ENCODE measurements at regions not wholly inside any gene's neighbourhood (a gene's known extent, or its start where the extent isn't known, plus 50 kb on each side); places are given as distances from the start of the nearest gene placed in this dataset.

- TF ChIP-seq, protein P1, sequence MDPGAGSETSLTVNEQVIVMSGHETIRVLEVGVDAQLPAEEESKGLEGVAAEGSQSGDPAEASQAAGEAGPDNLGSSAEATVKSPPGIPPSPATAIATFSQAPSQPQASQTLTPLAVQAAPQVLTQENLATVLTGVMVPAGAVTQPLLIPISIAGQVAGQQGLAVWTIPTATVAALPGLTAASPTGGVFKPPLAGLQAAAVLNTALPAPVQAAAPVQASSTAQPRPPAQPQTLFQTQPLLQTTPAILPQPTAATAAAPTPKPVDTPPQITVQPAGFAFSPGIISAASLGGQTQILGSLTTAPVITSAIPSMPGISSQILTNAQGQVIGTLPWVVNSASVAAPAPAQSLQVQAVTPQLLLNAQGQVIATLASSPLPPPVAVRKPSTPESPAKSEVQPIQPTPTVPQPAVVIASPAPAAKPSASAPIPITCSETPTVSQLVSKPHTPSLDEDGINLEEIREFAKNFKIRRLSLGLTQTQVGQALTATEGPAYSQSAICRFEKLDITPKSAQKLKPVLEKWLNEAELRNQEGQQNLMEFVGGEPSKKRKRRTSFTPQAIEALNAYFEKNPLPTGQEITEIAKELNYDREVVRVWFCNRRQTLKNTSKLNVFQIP (CRISPR knock-in tag; IDR thresholded peaks at IDR 0.05; ENCODE audit: borderline replicate concordance, low read depth) = no peak
- TF ChIP-seq PPARA (CRISPR knock-in tag; IDR thresholded peaks at IDR 0.05; ENCODE audit: borderline replicate concordance) = no peak
Measured at GRCh38 chr2:368386-368785, 80.5 kb upstream of the ALKAL2 start (continued).

GRCh38 chr2:367246-367645 lies 79.4 kb upstream of the ALKAL2 start:
- no peak for ATAC-seq
- TF ChIP-seq ZFP30 (CRISPR knock-in tag; IDR thresholded peaks at IDR 0.05) (no peak), ZNF8 (CRISPR knock-in tag; IDR thresholded peaks at IDR 0.05) (no peak), GLIS3 (CRISPR knock-in tag; IDR thresholded peaks at IDR 0.05) (no peak), TOX (CRISPR knock-in tag; IDR thresholded peaks at IDR 0.05; ENCODE audit: borderline replicate concordance) (no peak), PATZ1 (CRISPR knock-in tag; IDR thresholded peaks at IDR 0.05; ENCODE audit: borderline replicate concordance) (no peak), CSDC2 (CRISPR knock-in tag; IDR thresholded peaks at IDR 0.05) (no peak), PPARA (CRISPR knock-in tag; IDR thresholded peaks at IDR 0.05; ENCODE audit: borderline replicate concordance) (no peak), ARNTL (CRISPR knock-in tag; IDR thresholded peaks at IDR 0.05; ENCODE audit: borderline replicate concordance, low read depth) (no peak), ZNF70 (CRISPR knock-in tag; IDR thresholded peaks at IDR 0.05) (no peak), CREB5 (CRISPR knock-in tag; IDR thresholded peaks at IDR 0.05; ENCODE audit: low read depth) (no peak), ESRRG (CRISPR knock-in tag; IDR thresholded peaks at IDR 0.05) (no peak), ZC3H10 (CRISPR knock-in tag; IDR thresholded peaks at IDR 0.05) (no peak), TCF4 (CRISPR knock-in tag; IDR thresholded peaks at IDR 0.05; ENCODE audit: borderline replicate concordance) (no peak)
- TF ChIP-seq, protein P2, sequence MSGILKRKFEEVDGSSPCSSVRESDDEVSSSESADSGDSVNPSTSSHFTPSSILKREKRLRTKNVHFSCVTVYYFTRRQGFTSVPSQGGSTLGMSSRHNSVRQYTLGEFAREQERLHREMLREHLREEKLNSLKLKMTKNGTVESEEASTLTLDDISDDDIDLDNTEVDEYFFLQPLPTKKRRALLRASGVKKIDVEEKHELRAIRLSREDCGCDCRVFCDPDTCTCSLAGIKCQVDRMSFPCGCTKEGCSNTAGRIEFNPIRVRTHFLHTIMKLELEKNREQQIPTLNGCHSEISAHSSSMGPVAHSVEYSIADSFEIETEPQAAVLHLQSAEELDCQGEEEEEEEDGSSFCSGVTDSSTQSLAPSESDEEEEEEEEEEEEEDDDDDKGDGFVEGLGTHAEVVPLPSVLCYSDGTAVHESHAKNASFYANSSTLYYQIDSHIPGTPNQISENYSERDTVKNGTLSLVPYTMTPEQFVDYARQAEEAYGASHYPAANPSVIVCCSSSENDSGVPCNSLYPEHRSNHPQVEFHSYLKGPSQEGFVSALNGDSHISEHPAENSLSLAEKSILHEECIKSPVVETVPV (CRISPR knock-in tag; IDR thresholded peaks at IDR 0.05) = no peak
- TF ChIP-seq, protein P1 (CRISPR knock-in tag; IDR thresholded peaks at IDR 0.05; ENCODE audit: borderline replicate concordance, low read depth) = no peak

GRCh38 chr2:366706-367105 lies 78.8 kb upstream of the ALKAL2 start:
- TF ChIP-seq ARNTL (CRISPR knock-in tag; IDR thresholded peaks at IDR 0.05; ENCODE audit: borderline replicate concordance, low read depth) (no peak), ZFP30 (CRISPR knock-in tag; IDR thresholded peaks at IDR 0.05) (no peak), ZNF70 (CRISPR knock-in tag; IDR thresholded peaks at IDR 0.05) (no peak), ZC3H10 (CRISPR knock-in tag; IDR thresholded peaks at IDR 0.05) (no peak), CREB5 (CRISPR knock-in tag; IDR thresholded peaks at IDR 0.05; ENCODE audit: low read depth) (no peak), ZNF565 (CRISPR knock-in tag; conservative IDR thresholded peaks at IDR 0.05; ENCODE audit: low read depth) (no peak), ZNF8 (CRISPR knock-in tag; IDR thresholded peaks at IDR 0.05) (no peak), PPARA (CRISPR knock-in tag; IDR thresholded peaks at IDR 0.05; ENCODE audit: borderline replicate concordance) (no peak)
- TF ChIP-seq, protein P3, sequence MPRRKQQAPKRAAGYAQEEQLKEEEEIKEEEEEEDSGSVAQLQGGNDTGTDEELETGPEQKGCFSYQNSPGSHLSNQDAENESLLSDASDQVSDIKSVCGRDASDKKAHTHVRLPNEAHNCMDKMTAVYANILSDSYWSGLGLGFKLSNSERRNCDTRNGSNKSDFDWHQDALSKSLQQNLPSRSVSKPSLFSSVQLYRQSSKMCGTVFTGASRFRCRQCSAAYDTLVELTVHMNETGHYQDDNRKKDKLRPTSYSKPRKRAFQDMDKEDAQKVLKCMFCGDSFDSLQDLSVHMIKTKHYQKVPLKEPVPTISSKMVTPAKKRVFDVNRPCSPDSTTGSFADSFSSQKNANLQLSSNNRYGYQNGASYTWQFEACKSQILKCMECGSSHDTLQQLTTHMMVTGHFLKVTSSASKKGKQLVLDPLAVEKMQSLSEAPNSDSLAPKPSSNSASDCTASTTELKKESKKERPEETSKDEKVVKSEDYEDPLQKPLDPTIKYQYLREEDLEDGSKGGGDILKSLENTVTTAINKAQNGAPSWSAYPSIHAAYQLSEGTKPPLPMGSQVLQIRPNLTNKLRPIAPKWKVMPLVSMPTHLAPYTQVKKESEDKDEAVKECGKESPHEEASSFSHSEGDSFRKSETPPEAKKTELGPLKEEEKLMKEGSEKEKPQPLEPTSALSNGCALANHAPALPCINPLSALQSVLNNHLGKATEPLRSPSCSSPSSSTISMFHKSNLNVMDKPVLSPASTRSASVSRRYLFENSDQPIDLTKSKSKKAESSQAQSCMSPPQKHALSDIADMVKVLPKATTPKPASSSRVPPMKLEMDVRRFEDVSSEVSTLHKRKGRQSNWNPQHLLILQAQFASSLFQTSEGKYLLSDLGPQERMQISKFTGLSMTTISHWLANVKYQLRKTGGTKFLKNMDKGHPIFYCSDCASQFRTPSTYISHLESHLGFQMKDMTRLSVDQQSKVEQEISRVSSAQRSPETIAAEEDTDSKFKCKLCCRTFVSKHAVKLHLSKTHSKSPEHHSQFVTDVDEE (CRISPR knock-in tag; IDR thresholded peaks at IDR 0.05) = no peak
- no peak for ATAC-seq
